GM23248 (cell line): ENCODE measurements at regions not wholly inside any gene's neighbourhood (a gene's known extent, or its start where the extent isn't known, plus 50 kb on each side); places are given as distances from the start of the nearest gene placed in this dataset.

Experiments
- DNase-seq: peaks from one replicate; pipeline ENCODE4 v3.0.0-alpha.2; 2015
- H2AFZ ChIP-seq: fragments of 200-600 bp; sonication (generic); 2 replicates; pipeline ENCODE4 v1.6.1; 2016; ENCODE audit warnings: antibody characterized with exemption
- H3F3A ChIP-seq: fragments of 200-600 bp; sonication (generic); 2 replicates; pipeline ENCODE4 v1.6.1; 2016; ENCODE audit warnings: mild to moderate bottlenecking, antibody characterized with exemption, mixed run types; ENCODE audit not compliant: insufficient read depth
- H3K27ac ChIP-seq: fragments of 200-600 bp; sonication (generic); 2 replicates; pipeline ENCODE4 v1.5.1; 2016; ENCODE audit warnings: mild to moderate bottlenecking
- H3K27me3 ChIP-seq: fragments of 200-600 bp; sonication (generic); replicated peaks from 2 replicates; pipeline ENCODE4 v1.6.1; 2016; ENCODE audit warnings: mild to moderate bottlenecking; ENCODE audit not compliant: insufficient read depth
- H3K36me3 ChIP-seq: fragments of 200-600 bp; sonication (generic); 2 replicates; pipeline ENCODE4 v1.6.1; 2016; ENCODE audit warnings: low read depth, mild to moderate bottlenecking
- H3K4me1 ChIP-seq: fragments of 200-600 bp; sonication (generic); 2 replicates; pipeline ENCODE4 v1.6.1; 2016; ENCODE audit warnings: mild to moderate bottlenecking; ENCODE audit not compliant: insufficient read depth
- H3K4me2 ChIP-seq: fragments of 200-600 bp; sonication (generic); one replicate; pipeline ENCODE4 v1.6.1; 2016; ENCODE audit warnings: mild to moderate bottlenecking; ENCODE audit not compliant: unreplicated experiment
- H3K4me3 ChIP-seq: fragments of 200-600 bp; sonication (generic); 2 replicates; pipeline ENCODE4 v1.5.1; 2016; ENCODE audit warnings: mild to moderate bottlenecking
- H3K79me2 ChIP-seq: fragments of 200-600 bp; sonication (generic); 2 replicates; pipeline ENCODE4 v1.6.1; 2016; ENCODE audit warnings: mild to moderate bottlenecking; ENCODE audit not compliant: insufficient read depth
- H3K9ac ChIP-seq: fragments of 200-600 bp; sonication (generic); 2 replicates; pipeline ENCODE4 v1.6.1; 2016; ENCODE audit warnings: mild to moderate bottlenecking
- H3K9me2 ChIP-seq: fragments of 200-600 bp; sonication (generic); 2 replicates; pipeline ENCODE4 v1.6.1; 2016; ENCODE audit warnings: mixed run types, mild to moderate bottlenecking, moderate library complexity; ENCODE audit not compliant: insufficient read depth
- H3K9me3 ChIP-seq: fragments of 200-600 bp; sonication (generic); one replicate; pipeline ENCODE4 v1.6.1; 2017; ENCODE audit warnings: low read depth
- H4K20me1 ChIP-seq: fragments of 200-600 bp; sonication (generic); 2 replicates; pipeline ENCODE4 v1.6.0; 2016; ENCODE audit not compliant: insufficient read depth
- EZH2 ChIP-seq: fragments of 200-600 bp; sonication (generic); IDR thresholded peaks from 2 replicates; pipeline ENCODE4 v1.6.1; 2018; ENCODE audit warnings: antibody characterized with exemption, mild to moderate bottlenecking; ENCODE audit not compliant: insufficient read depth, poor library complexity, severe bottlenecking
- EZH2phosphoT487 ChIP-seq: fragments of 200-600 bp; sonication (generic); IDR thresholded peaks from 2 replicates; pipeline ENCODE4 v1.6.1; 2018; ENCODE audit warnings: antibody characterized with exemption, moderate library complexity, mild to moderate bottlenecking, low read depth; ENCODE audit not compliant: insufficient read depth
- WGBS, 2 experiments: methylation state at CpG; one replicate each; pipeline ENCODE4 v1.1.6; 2015 to 2017; ENCODE audit warnings: low lambda C conversion rate in 2 of 2, low coverage in 1 of 2; ENCODE audit errors: missing lambda C conversion rate in 2 of 2; 5-methylcytosine and 5-hydroxymethylcytosine counted together
- in situ Hi-C: fragments of 300-500 bp; cut with MboI; formaldehyde crosslinking; loops from 2 replicates; pipeline ENCODE4 v1.15.0; 2020

DNA sequence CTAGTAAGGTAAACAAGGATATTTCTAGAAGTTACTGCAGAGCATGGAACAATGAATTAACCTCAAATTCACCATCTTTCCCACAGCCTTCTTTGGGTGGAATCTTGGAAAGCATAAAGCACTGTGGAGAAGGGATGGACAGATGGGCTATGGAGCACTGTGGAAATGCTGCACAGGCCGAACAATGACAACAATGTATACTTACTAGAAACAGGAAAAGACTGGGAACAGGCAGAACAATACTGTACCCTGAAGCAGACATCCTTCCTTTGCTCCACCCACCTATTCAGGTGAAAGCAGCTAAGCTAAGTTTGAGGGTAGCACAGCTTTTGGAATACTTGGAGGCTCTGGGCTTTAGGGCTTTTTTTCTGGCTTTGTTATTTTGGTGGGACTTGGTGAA, 250.6 kb upstream of the KLF8 start:
- Histone ChIP-seq H3K36me3 (no peaks in the 10 kb centered on the region), H4K20me1 (no peaks in the 10 kb centered on the region), H3K27me3 (no peaks in the 10 kb centered on the region), H3K79me2 (no peaks in the 10 kb centered on the region), H3K9ac (no peak overlapping the region), H2AFZ (no peak overlapping the region), H3K4me1 (0 out of 2 replicates have a peak, but pooled peaks cover 5% of the 10 kb centered on the region), H3K27ac (no peak overlapping the region), H3K9me2 (no peaks in the 10 kb centered on the region), H3F3A (no peaks in the 10 kb centered on the region), H3K4me2 (no peak overlapping the region), H3K9me3 (no peaks in the 10 kb centered on the region), H3K4me3 (no peak overlapping the region)
- in situ Hi-C loops = no loop called here
- DNase-seq = no peak
- WGBS, 2 experiments = 30 to 54% methylated on average over 1 of the region's 1 CpG
- no peak for TF ChIP-seq EZH2phosphoT487
- TF ChIP-seq EZH2 = no peak

DNA sequence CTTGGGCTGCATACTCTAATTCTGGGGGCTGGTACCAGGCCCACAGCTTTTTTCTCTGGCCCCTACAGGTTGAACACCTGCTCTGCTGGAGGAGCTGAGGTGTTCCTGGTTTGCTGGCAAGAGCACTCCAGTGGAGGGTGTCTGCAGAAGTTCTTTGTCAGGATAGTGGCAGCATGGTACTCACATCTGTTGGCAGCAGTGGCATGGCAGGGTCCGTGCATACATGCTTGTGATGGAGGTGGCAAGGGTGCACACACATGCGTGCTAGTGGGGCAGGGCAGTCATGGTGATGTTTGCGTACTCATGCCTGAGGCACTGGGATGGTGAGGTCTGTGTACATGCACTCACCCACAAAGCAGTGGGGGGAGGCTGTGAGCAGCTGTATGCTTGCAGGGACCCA, 235.5 kb upstream of the KLF8 start:
- in situ Hi-C loops = no loop called here
- H3K27me3 ChIP-seq = no peaks in the 10 kb centered on the region
- no peaks in the 10 kb centered on the region for H3K79me2 ChIP-seq
- no peak overlapping the region for H2AFZ ChIP-seq
- H4K20me1 ChIP-seq = no peaks in the 10 kb centered on the region
- no peaks in the 10 kb centered on the region for H3K4me1 ChIP-seq
- H3F3A ChIP-seq = no peaks in the 10 kb centered on the region
- no peak overlapping the region for H3K9ac ChIP-seq
- H3K9me3 ChIP-seq = no peaks in the 10 kb centered on the region
- no peak overlapping the region for H3K27ac ChIP-seq
- H3K4me2 ChIP-seq = no peak overlapping the region
- 38% methylated on average over 3 of the region's 3 CpGs; no CpG with 5 or more reads in 1 of the 2 experiments for WGBS, 2 experiments
- TF ChIP-seq EZH2 = no peak
- H3K4me3 ChIP-seq = no peak overlapping the region
- no peak for DNase-seq
- no peaks in the 10 kb centered on the region for H3K36me3 ChIP-seq
- H3K9me2 ChIP-seq = no peaks in the 10 kb centered on the region

- TF ChIP-seq EZH2phosphoT487 (no peak), EZH2 (no peak)
- Histone ChIP-seq H3K27ac (no peak overlapping the region), H3K36me3 (no peaks in the 10 kb centered on the region), H3K9ac (no peak overlapping the region), H2AFZ (no peak overlapping the region), H3F3A (no peaks in the 10 kb centered on the region), H3K4me1 (no peaks in the 10 kb centered on the region), H3K9me3 (no peaks in the 10 kb centered on the region), H3K79me2 (no peaks in the 10 kb centered on the region), H3K9me2 (no peaks in the 10 kb centered on the region), H4K20me1 (no peaks in the 10 kb centered on the region), H3K4me3 (no peak overlapping the region), H3K27me3 (no peaks in the 10 kb centered on the region), H3K4me2 (no peak overlapping the region)
- in situ Hi-C loops = no loop called here
- peak; percentile 64 for DNase-seq
- 0 to 9% methylated on average over 1 of the region's 1 CpG for WGBS, 2 experiments
Observed at GRCh38 chrX:56000174-56000573, 232.0 kb upstream of the KLF8 start.

- no peaks in the 10 kb centered on the region for H3F3A ChIP-seq
- H3K9me3 ChIP-seq = no peaks in the 10 kb centered on the region
- DNase-seq = no peak
- H3K27me3 ChIP-seq = no peaks in the 10 kb centered on the region
- no peaks in the 10 kb centered on the region for H3K36me3 ChIP-seq
- H3K9me2 ChIP-seq = no peaks in the 10 kb centered on the region
- no peak overlapping the region for H3K27ac ChIP-seq
- no peak overlapping the region for H2AFZ ChIP-seq
- H4K20me1 ChIP-seq = no peaks in the 10 kb centered on the region
- no peak overlapping the region for H3K4me2 ChIP-seq
- no peaks in the 10 kb centered on the region for H3K4me1 ChIP-seq
- no peak for TF ChIP-seq EZH2phosphoT487
- TF ChIP-seq EZH2 = no peak
- H3K9ac ChIP-seq = no peak overlapping the region
- no peaks in the 10 kb centered on the region for H3K79me2 ChIP-seq
- in situ Hi-C loops = no loop called here
- no peak overlapping the region for H3K4me3 ChIP-seq
Observed at GRCh38 chrX:56000729-56001128, 231.4 kb upstream of the KLF8 start.

DNA sequence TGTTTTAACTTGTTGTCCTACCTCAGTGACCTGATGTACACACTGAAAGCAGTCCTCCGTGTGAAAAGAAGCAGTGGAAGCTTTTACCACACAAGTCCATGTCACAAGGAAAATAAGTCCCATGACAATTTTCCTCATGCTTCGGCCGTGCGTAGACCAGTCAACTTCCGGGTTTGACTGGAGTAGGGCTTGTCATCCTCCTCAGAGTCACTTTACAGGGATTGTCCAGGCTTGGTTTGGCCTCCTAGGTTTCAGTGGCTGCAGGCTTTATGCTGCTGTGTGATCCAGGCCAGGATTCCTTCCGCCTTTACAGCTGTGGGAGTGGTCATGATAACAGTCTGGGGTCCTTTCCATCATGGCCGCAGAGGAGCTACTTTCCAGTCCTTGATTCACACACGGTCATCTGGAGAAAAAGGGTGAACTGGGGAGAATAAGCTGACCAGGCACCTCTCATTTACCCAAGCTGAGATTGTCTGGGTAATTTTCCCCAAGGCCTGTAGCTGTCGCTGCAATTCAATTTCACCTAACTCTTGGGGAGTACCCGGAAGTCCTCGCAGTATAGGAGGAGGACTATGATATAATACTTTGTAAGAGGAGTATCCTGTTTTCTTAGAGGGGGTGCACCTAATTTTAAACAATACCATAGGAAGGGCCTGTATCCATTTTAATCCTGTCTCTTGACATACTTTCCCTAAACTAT, 206.1 kb upstream of the KLF8 start:
- H3K9me3 ChIP-seq = no peaks in the 10 kb centered on the region
- no peaks in the 10 kb centered on the region for H3K4me1 ChIP-seq
- TF ChIP-seq EZH2 (no peak), EZH2phosphoT487 (no peak)
- in situ Hi-C loops = no loop called here
- no peak overlapping the region for H3K27ac ChIP-seq
- H3K4me3 ChIP-seq = no peak overlapping the region
- H3K36me3 ChIP-seq = no peaks in the 10 kb centered on the region
- no peaks in the 10 kb centered on the region for H3K9me2 ChIP-seq
- no peaks in the 10 kb centered on the region for H3F3A ChIP-seq
- no peak for DNase-seq
- no peak overlapping the region for H3K4me2 ChIP-seq
- WGBS, 2 experiments = 76% methylated on average over 10 to 11 of the region's 11 CpGs
- H4K20me1 ChIP-seq = no peaks in the 10 kb centered on the region
- H3K79me2 ChIP-seq = no peaks in the 10 kb centered on the region
- H3K9ac ChIP-seq = no peak overlapping the region
- no peaks in the 10 kb centered on the region for H3K27me3 ChIP-seq
- H2AFZ ChIP-seq = no peak overlapping the region
